Hematopoietic multipotent progenitor cell treated with erythropoietin and hydrocortisone succinate and interleukin-3 and kit ligand, for 15 days (in vitro differentiated cells): ENCODE measurements at regions not wholly inside any gene's neighbourhood (a gene's known extent, or its start where the extent isn't known, plus 50 kb on each side); places are given as distances from the start of the nearest gene placed in this dataset.
"Not testable (repeated sequence)": the region's sequence is repeated elsewhere in the genome, so short reads cannot be mapped to it uniquely, and the experiment has no call there.

Experiments
- DNase-seq: peaks from one replicate; pipeline ENCODE4 v3.0.0-alpha.2; 2015; ENCODE audit warnings: low spot score

GRCh38 chr10:6877722-6878392, 297.8 kb upstream of the PRKCQ start:
- no peak for DNase-seq

- no peak for DNase-seq
These were observed 297.3 kb upstream of the PRKCQ start for GRCh38 chr10:6877336-6877721.

GRCh38 chr10:6875269-6875865, 295.3 kb upstream of the PRKCQ start:
- DNase-seq: no peak

GRCh38 chr10:6871128-6871527, 291.1 kb upstream of the PRKCQ start:
- DNase-seq: no peak

GRCh38 chr10:6868036-6868725, 288.1 kb upstream of the PRKCQ start:
- no peak for DNase-seq

GRCh38 chr10:6866757-6867156, 286.7 kb upstream of the PRKCQ start:
- no peak for DNase-seq

- DNase-seq: no peak
These were observed 284.1 kb upstream of the PRKCQ start for GRCh38 chr10:6864142-6864541.

- DNase-seq: no peak
These were observed 283.3 kb upstream of the PRKCQ start for GRCh38 chr10:6863381-6863780.

GRCh38 chr10:6850452-6850851, 270.4 kb upstream of the PRKCQ start:
- no peak for DNase-seq

- no peak for DNase-seq
These were observed 267.5 kb upstream of the PRKCQ start for GRCh38 chr10:6847561-6847960.

GRCh38 chr10:6843894-6844650, 264.0 kb upstream of the PRKCQ start:
- no peak for DNase-seq

- DNase-seq: no peak
These were observed 263.4 kb upstream of the PRKCQ start for GRCh38 chr10:6843481-6843881.

GRCh38 chr10:6842722-6843121, 262.6 kb upstream of the PRKCQ start:
- no peak for DNase-seq

GRCh38 chr10:6841761-6842160, 261.7 kb upstream of the PRKCQ start:
- no peak for DNase-seq

GRCh38 chr10:6840766-6841165, 260.7 kb upstream of the PRKCQ start:
- DNase-seq: no peak

GRCh38 chr10:6840201-6840691, 260.2 kb upstream of the PRKCQ start:
- DNase-seq: no peak

- DNase-seq: no peak
These were observed 258.0 kb upstream of the PRKCQ start for GRCh38 chr10:6838118-6838517.

- no peak for DNase-seq
These were observed 253.5 kb upstream of the PRKCQ start for GRCh38 chr10:6833458-6834011.

GRCh38 chr10:6830981-6831380, 250.9 kb upstream of the PRKCQ start:
- DNase-seq: not testable (repeated sequence)

GRCh38 chr10:6824793-6825192, 244.7 kb upstream of the PRKCQ start:
- DNase-seq: not testable (repeated sequence)

GRCh38 chr10:6823770-6824169, 243.7 kb upstream of the PRKCQ start:
- no peak for DNase-seq

- no peak for DNase-seq
These were observed 239.2 kb upstream of the PRKCQ start for GRCh38 chr10:6819301-6819700.
